ENCODE measurements at regions not wholly inside any gene's neighbourhood (a gene's known extent, or its start where the extent isn't known, plus 50 kb on each side); places are given as distances from the start of the nearest gene placed in this dataset.

DNA sequence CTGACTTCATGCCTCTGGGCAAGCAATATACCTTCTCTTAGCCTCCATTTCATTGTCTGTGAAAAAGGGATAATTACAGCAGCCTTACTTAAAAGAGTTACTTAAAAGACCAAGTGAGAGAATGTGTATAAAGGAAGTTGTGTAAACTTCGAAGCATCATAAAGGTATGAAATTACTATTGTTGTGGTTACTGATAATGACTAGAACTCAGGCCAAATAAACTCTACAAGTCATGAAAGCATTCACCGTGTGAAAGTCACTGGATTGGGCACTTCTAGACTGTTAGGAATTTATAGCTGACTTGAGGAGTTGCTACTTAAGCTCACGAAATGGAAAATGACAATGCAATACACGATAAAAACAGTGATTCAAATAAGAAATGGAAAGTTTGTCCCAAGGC is 67.4 kb upstream of the HAAO start:
- TF ChIP-seq SIN3A (IDR thresholded peaks at IDR 0.05; ENCODE audit: borderline replicate concordance, insufficient read depth, low read length) (no peak), FOXP2 (optimal IDR thresholded peaks at IDR 0.05; ENCODE audit: borderline replicate concordance, extremely low read depth, extremely low read length, insufficient read depth) (no peak), TAF1 (IDR thresholded peaks at IDR 0.05; ENCODE audit: borderline replicate concordance, insufficient read depth, low read length) (no peak), POLR2AphosphoS5 (IDR thresholded peaks at IDR 0.05; ENCODE audit: low read depth, low read length) (no peak)
- TF ChIP-seq, protein P1, sequence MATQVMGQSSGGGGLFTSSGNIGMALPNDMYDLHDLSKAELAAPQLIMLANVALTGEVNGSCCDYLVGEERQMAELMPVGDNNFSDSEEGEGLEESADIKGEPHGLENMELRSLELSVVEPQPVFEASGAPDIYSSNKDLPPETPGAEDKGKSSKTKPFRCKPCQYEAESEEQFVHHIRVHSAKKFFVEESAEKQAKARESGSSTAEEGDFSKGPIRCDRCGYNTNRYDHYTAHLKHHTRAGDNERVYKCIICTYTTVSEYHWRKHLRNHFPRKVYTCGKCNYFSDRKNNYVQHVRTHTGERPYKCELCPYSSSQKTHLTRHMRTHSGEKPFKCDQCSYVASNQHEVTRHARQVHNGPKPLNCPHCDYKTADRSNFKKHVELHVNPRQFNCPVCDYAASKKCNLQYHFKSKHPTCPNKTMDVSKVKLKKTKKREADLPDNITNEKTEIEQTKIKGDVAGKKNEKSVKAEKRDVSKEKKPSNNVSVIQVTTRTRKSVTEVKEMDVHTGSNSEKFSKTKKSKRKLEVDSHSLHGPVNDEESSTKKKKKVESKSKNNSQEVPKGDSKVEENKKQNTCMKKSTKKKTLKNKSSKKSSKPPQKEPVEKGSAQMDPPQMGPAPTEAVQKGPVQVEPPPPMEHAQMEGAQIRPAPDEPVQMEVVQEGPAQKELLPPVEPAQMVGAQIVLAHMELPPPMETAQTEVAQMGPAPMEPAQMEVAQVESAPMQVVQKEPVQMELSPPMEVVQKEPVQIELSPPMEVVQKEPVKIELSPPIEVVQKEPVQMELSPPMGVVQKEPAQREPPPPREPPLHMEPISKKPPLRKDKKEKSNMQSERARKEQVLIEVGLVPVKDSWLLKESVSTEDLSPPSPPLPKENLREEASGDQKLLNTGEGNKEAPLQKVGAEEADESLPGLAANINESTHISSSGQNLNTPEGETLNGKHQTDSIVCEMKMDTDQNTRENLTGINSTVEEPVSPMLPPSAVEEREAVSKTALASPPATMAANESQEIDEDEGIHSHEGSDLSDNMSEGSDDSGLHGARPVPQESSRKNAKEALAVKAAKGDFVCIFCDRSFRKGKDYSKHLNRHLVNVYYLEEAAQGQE (IDR thresholded peaks at IDR 0.05; ENCODE audit: insufficient read depth in 1 of 2, low read depth in 2 of 2, low read length in 2 of 2), result no peak

DNA sequence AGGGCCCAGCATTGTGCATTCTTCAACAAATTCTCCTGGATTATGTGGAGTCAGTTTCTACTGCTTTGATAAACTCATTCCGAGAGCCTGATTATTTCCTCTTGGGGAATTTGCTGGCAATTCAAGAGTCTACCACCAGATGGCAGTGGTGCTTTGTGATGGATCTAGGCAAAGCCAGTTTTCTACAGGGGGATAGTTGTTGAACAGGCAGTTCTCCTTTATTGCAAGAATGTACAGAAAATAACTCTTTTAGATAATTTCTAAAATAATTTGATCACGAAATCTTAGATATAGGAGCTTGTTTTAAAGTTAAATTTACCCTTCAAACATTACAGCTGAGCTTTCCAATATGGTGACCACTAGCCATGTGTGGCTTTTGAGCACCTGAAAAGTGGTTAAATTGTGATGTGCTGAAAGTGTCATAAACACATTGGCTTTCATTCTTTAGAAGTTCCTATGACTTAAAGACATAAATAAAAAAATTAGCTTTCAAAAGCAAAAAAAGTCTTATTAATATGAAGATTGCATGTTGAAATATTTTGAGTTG is 66.7 kb upstream of the HAAO start:
- no peak for TF ChIP-seq POLR2AphosphoS5 (IDR thresholded peaks at IDR 0.05; ENCODE audit: low read depth, low read length)
- TF ChIP-seq TAF1 (IDR thresholded peaks at IDR 0.05; ENCODE audit: borderline replicate concordance, insufficient read depth, low read length), result no peak
- TF ChIP-seq, protein P1 (IDR thresholded peaks at IDR 0.05; ENCODE audit: insufficient read depth in 1 of 2, low read depth in 2 of 2, low read length in 2 of 2), result no peak
- no peak for TF ChIP-seq SIN3A (IDR thresholded peaks at IDR 0.05; ENCODE audit: borderline replicate concordance, insufficient read depth, low read length)
- TF ChIP-seq FOXP2 (optimal IDR thresholded peaks at IDR 0.05; ENCODE audit: borderline replicate concordance, extremely low read depth, extremely low read length, insufficient read depth), result no peak

DNA sequence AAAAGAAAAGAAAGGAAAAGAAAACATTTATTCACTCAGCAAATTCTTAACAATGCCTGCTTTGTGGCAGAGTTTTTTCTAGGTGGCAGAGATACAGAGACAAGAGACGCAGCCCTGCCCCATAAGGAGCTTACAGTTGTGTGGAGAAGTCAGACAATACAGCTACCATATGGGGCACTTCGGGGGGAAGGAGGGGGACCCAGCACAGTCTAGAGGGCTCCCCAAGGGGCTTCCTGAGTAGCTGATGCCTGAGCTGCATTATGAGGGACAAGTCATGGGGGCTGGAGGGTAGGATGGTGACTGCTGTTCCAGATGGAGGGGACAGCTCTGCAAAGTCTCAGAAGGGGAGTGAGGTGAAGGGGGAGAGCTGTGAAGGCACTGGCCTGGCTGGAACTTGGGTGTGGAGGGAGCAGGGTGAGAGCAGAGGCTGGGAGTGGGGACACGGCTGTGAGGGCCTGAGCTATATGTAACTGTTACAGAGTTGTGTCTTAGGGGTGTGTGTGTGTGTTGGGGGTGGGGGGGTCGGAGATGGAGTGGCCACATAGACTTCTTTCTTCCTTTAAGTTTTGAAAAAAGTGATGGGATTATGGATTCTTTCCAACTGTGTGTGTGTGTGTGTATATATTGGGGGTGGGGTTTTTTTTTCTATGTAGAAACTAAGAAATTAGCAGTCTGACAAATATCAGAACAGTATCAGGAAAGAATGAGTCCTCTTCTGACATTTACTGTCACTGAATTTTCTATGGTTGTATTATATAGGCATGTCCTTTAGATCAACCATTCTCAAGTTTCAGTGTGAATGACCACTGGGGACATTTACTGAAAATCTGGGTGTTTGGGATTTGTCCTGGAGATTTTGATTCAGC is 66.0 kb upstream of the HAAO start:
- TF ChIP-seq SIN3A (IDR thresholded peaks at IDR 0.05; ENCODE audit: borderline replicate concordance, insufficient read depth, low read length) (no peak), FOXP2 (optimal IDR thresholded peaks at IDR 0.05; ENCODE audit: borderline replicate concordance, extremely low read depth, extremely low read length, insufficient read depth) (no peak), POLR2AphosphoS5 (IDR thresholded peaks at IDR 0.05; ENCODE audit: low read depth, low read length) (no peak), TAF1 (IDR thresholded peaks at IDR 0.05; ENCODE audit: borderline replicate concordance, insufficient read depth, low read length) (no peak)
- TF ChIP-seq, protein P1 (IDR thresholded peaks at IDR 0.05; ENCODE audit: insufficient read depth in 1 of 2, low read depth in 2 of 2, low read length in 2 of 2), result no peak

DNA sequence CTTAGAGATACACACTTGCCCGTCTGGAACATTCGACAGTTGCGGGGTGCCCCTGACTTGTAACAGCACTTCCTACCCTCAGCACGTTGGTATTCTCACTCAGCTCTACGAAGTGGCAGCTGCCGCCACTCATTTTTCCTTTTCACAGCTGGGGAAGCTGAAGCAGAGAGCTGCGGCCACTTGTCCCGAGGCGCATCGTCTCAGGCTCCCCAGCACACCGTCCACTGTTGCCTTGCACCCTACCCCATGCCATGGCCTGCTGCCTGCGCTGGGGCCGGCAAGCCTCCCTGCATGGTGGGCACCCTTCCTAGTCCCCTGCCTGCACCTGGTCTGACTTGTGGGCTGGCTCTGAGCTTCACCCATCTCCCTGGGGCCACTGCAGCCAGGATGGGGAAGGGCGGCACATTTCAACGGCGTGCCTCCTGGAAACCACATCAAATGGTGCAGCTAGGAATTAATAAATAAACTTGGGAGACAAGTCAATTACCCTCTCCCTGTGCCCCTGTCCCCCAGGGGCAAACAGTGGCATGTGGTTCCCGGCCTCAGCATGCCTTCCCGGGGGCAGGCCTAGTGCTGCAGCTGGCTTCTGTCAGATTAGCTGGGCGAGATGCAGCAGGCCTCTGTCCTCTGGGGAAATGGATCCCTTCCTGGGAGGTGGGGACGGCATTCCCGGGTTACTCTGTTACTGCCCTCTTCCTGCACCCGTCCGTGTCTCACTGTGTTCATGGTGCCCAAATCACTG is 64.7 kb upstream of the HAAO start:
- TF ChIP-seq TAF1 (IDR thresholded peaks at IDR 0.05; ENCODE audit: borderline replicate concordance, insufficient read depth, low read length) (no peak), POLR2AphosphoS5 (IDR thresholded peaks at IDR 0.05; ENCODE audit: low read depth, low read length) (no peak), FOXP2 (optimal IDR thresholded peaks at IDR 0.05; ENCODE audit: borderline replicate concordance, extremely low read depth, extremely low read length, insufficient read depth) (no peak), SIN3A (IDR thresholded peaks at IDR 0.05; ENCODE audit: borderline replicate concordance, insufficient read depth, low read length) (no peak)
- TF ChIP-seq, protein P1 (IDR thresholded peaks at IDR 0.05; ENCODE audit: insufficient read depth in 1 of 2, low read depth in 2 of 2, low read length in 2 of 2), result no peak

Data from PFSK-1 (cell line).